ENCODE measurements at regions not wholly inside any gene's neighbourhood (a gene's known extent, or its start where the extent isn't known, plus 50 kb on each side); places are given as distances from the start of the nearest gene placed in this dataset.

DNA sequence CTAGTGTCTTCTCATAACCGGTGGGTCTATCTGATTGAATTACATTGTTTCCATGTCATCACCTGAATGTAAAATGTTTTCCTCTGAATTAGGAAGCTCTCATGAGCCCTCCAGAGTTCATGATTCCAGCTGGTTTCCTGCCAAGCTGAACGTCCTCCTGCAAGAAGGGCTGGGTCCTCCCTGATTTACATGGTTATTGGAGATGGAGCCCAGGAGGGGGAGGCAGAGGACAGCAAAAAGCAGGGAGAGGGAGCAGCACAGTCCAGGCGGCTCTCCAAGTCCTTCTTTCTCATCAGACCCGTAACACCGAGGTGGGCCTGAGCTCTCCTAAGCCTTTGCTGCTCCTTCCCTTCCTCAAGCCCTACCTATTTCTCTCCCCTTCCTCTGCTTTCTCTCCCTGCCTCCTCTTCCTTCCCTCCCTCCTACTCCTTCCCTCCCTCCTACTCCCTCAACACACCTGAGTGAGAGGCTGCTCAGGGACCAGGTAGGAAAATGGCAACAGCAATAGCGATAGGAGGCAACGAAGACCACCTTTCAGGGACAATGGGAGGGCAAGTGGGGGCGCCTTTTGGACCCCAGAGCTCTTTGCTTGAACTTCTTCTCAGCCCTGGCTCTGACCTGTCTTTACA, 265.9 kb downstream of the PRDM2 start:
- Histone ChIP-seq H3K9me3 (ENCODE audit: insufficient read depth, low read length) (0 out of 2 replicates have a peak, but pooled peaks cover 3% of the 10 kb centered on the region), H2AFZ (ENCODE audit: low read depth, low read length, severe bottlenecking) (no peak overlapping the region), H3K4me3 (ENCODE audit: insufficient read depth, low read length, poor library complexity, severe bottlenecking) (no peak overlapping the region), H3K27ac (ENCODE audit: low read depth, low read length) (no peak overlapping the region), H3K4me2 (ENCODE audit: low read depth, low read length, poor library complexity, severe bottlenecking) (no peak overlapping the region), H3K79me2 (ENCODE audit: insufficient read depth, low read length) (no peaks in the 10 kb centered on the region), H3F3A (ENCODE audit: insufficient read depth) (no peaks in the 10 kb centered on the region), H3K27me3 (ENCODE audit: low read length) (0 out of 2 replicates have a peak, but pooled peaks cover 3% of the 10 kb centered on the region), H3K9me2 (replicated peaks; ENCODE audit: insufficient read depth, low read length) (no peaks in the 10 kb centered on the region), H4K20me1 (ENCODE audit: low read depth, low read length) (no peaks in the 10 kb centered on the region), H3K9ac (ENCODE audit: low read length) (no peak overlapping the region), H3K36me3 (ENCODE audit: low read length) (no peaks in the 10 kb centered on the region)
- TF ChIP-seq EZH2phosphoT487 (conservative IDR thresholded peaks at IDR 0.05; ENCODE audit: low read length) = no peak
- TF ChIP-seq, protein P1, sequence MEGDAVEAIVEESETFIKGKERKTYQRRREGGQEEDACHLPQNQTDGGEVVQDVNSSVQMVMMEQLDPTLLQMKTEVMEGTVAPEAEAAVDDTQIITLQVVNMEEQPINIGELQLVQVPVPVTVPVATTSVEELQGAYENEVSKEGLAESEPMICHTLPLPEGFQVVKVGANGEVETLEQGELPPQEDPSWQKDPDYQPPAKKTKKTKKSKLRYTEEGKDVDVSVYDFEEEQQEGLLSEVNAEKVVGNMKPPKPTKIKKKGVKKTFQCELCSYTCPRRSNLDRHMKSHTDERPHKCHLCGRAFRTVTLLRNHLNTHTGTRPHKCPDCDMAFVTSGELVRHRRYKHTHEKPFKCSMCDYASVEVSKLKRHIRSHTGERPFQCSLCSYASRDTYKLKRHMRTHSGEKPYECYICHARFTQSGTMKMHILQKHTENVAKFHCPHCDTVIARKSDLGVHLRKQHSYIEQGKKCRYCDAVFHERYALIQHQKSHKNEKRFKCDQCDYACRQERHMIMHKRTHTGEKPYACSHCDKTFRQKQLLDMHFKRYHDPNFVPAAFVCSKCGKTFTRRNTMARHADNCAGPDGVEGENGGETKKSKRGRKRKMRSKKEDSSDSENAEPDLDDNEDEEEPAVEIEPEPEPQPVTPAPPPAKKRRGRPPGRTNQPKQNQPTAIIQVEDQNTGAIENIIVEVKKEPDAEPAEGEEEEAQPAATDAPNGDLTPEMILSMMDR (IDR thresholded peaks at IDR 0.05; ENCODE audit: insufficient read depth, low read length, poor library complexity, severe bottlenecking) = no peak

DNA sequence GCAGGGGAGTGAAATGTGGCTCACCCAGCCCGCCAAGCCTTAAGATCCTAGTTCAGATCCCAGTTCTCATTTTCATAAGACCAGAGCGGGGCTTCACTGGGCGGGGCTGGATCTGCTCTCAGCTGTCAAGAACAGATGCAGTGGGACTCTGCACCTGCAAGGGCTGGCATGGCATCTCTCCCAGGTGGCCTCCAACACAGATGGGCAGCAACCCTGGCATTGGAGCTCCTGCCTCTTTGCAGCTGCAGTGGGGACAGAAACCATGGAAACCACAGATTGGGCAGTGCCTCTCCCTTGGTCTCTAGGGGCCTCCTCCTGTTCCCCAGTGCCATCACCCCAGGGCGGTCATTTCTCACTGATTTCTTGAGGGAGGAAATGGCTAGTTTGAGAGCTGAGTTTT, 267.7 kb downstream of the PRDM2 start:
- H3F3A ChIP-seq (ENCODE audit: insufficient read depth) = no peaks in the 10 kb centered on the region
- H3K36me3 ChIP-seq (ENCODE audit: low read length) = no peaks in the 10 kb centered on the region
- no peaks in the 10 kb centered on the region for H3K9me2 ChIP-seq (replicated peaks; ENCODE audit: insufficient read depth, low read length)
- 0 out of 2 replicates have a peak, but pooled peaks cover 5% of the 10 kb centered on the region for H3K9me3 ChIP-seq (ENCODE audit: insufficient read depth, low read length)
- H3K27ac ChIP-seq (ENCODE audit: low read depth, low read length) = no peak overlapping the region
- H3K79me2 ChIP-seq (ENCODE audit: insufficient read depth, low read length) = no peaks in the 10 kb centered on the region
- 0 out of 2 replicates have a peak, but pooled peaks cover 5% of the 10 kb centered on the region for H3K27me3 ChIP-seq (ENCODE audit: low read length)
- H3K9ac ChIP-seq (ENCODE audit: low read length) = no peak overlapping the region
- H3K4me3 ChIP-seq (ENCODE audit: insufficient read depth, low read length, poor library complexity, severe bottlenecking) = no peak overlapping the region
- TF ChIP-seq, protein P1 (IDR thresholded peaks at IDR 0.05; ENCODE audit: insufficient read depth, low read length, poor library complexity, severe bottlenecking) = no peak
- H4K20me1 ChIP-seq (ENCODE audit: low read depth, low read length) = no peaks in the 10 kb centered on the region
- H3K4me2 ChIP-seq (ENCODE audit: low read depth, low read length, poor library complexity, severe bottlenecking) = no peak overlapping the region
- no peak overlapping the region for H2AFZ ChIP-seq (ENCODE audit: low read depth, low read length, severe bottlenecking)

DNA sequence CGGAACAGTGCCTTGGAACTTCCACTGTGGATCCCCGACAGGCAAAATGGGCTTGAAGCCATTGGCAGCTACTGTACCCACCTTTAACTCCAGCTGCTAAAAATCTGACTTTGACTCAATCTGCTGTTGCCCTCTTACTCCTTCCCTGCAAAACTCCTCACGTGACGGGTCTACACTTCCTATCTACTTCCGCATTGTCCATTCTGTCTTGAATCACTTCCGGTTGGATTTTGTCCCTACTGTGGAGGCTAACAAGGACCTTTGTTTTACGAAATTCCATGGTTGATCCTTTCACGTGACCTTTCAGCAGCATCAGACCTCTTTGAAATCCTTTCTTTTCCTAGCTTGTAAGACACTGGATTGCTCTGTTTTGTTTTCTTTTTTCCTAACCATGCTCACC, 268.4 kb downstream of the PRDM2 start:
- Histone ChIP-seq H3K27ac (ENCODE audit: low read depth, low read length) (no peak overlapping the region), H3K27me3 (ENCODE audit: low read length) (0 out of 2 replicates have a peak, but pooled peaks cover 5% of the 10 kb centered on the region), H4K20me1 (ENCODE audit: low read depth, low read length) (no peaks in the 10 kb centered on the region), H3K9ac (ENCODE audit: low read length) (no peak overlapping the region), H3K4me2 (ENCODE audit: low read depth, low read length, poor library complexity, severe bottlenecking) (no peak overlapping the region), H3K9me2 (replicated peaks; ENCODE audit: insufficient read depth, low read length) (no peaks in the 10 kb centered on the region), H3K79me2 (ENCODE audit: insufficient read depth, low read length) (no peaks in the 10 kb centered on the region), H3K9me3 (ENCODE audit: insufficient read depth, low read length) (0 out of 2 replicates have a peak, but pooled peaks cover 5% of the 10 kb centered on the region), H3F3A (ENCODE audit: insufficient read depth) (no peaks in the 10 kb centered on the region), H2AFZ (ENCODE audit: low read depth, low read length, severe bottlenecking) (no peak overlapping the region), H3K4me3 (ENCODE audit: insufficient read depth, low read length, poor library complexity, severe bottlenecking) (no peak overlapping the region), H3K36me3 (ENCODE audit: low read length) (no peaks in the 10 kb centered on the region)
- TF ChIP-seq EZH2phosphoT487 (conservative IDR thresholded peaks at IDR 0.05; ENCODE audit: low read length) = no peak
- TF ChIP-seq, protein P1 (IDR thresholded peaks at IDR 0.05; ENCODE audit: insufficient read depth, low read length, poor library complexity, severe bottlenecking) = no peak

Data from SU-DHL-6 (cell line).